Cardiac muscle cell (in vitro differentiated cells and primary cell): ENCODE measurements at regions not wholly inside any gene's neighbourhood (a gene's known extent, or its start where the extent isn't known, plus 50 kb on each side); places are given as distances from the start of the nearest gene placed in this dataset.

ENCODE experiments used
- DNase-seq, 2 donors: peaks; one replicate each; pipeline versions ENCODE4 v3.0.0 to v3.0.0-alpha.2; 2010 to 2017; ENCODE audit warnings: low read depth in 1 of 2, low spot score in 1 of 2
- H3K27ac ChIP-seq: fragments of 200-600 bp; sonication (generic); 2 replicates; pipeline ENCODE4 v1.5.1; 2016
- H3K27me3 ChIP-seq: fragments of 200-600 bp; sonication (generic); 2 replicates; pipeline ENCODE4 v1.6.0; 2016; ENCODE audit warnings: control low read depth
- H3K36me3 ChIP-seq: fragments of 200-600 bp; sonication (generic); 2 replicates; pipeline ENCODE4 v1.5.1; 2016; ENCODE audit warnings: control low read depth
- H3K4me1 ChIP-seq: fragments of 200-600 bp; sonication (generic); 2 replicates; pipeline ENCODE4 v1.8.1; 2017; ENCODE audit warnings: low read depth, mild to moderate bottlenecking, mixed run types
- H3K4me3 ChIP-seq: fragments of 200-600 bp; sonication (generic); 2 replicates; pipeline ENCODE4 v1.5.1; 2016; ENCODE audit warnings: mild to moderate bottlenecking
- H3K9me3 ChIP-seq: fragments of 200-600 bp; sonication (generic); 2 replicates; pipeline ENCODE4 v1.5.1; 2017; ENCODE audit warnings: low read depth, mild to moderate bottlenecking, control low read depth
- CTCF ChIP-seq: IDR thresholded peaks from 2 replicates; pipeline ENCODE4 v1.5.1; 2012; ENCODE audit warnings: low read depth, mild to moderate bottlenecking, low read length

DNA sequence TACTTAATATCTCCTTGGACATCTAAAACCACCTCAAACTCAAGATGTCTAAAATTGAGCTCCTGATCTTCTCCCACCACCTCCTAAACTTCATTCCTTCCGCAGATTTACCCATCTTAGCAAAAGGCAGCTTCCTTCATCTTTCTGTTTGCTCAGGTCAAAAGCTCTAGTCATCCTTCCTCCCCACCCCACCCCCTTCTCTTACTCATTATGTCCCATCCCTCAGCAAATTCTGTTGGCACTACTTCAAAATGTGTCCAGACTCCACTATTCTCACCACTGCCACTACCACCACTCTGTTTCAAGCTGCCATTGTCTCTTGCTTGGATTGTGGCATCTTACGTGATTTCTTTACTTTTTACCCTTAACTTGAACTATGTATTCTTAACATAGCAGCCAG is 59.2 kb upstream of the ZDHHC17 start:
- DNase-seq = no peak
- TF ChIP-seq CTCF = no peak
- no peaks in the 10 kb centered on the region for H3K36me3 ChIP-seq
- peaks cover 4% of the 10 kb centered on the region for H3K4me1 ChIP-seq
- no peak overlapping the region for H3K27ac ChIP-seq
- H3K27me3 ChIP-seq = no peaks in the 10 kb centered on the region
- H3K4me3 ChIP-seq = no peak overlapping the region
- H3K9me3 ChIP-seq = no peaks in the 10 kb centered on the region

GRCh38 chr12:76706101-76706500 is 57.8 kb upstream of the ZDHHC17 start:
- DNase-seq = peak in 1 of 2 donors; percentile 40
- Histone ChIP-seq H3K27me3 (no peaks in the 10 kb centered on the region), H3K9me3 (no peaks in the 10 kb centered on the region), H3K4me3 (no peak overlapping the region), H3K27ac (no peak overlapping the region), H3K4me1 (peaks cover 4% of the 10 kb centered on the region), H3K36me3 (no peaks in the 10 kb centered on the region)
- no peak for TF ChIP-seq CTCF

DNA sequence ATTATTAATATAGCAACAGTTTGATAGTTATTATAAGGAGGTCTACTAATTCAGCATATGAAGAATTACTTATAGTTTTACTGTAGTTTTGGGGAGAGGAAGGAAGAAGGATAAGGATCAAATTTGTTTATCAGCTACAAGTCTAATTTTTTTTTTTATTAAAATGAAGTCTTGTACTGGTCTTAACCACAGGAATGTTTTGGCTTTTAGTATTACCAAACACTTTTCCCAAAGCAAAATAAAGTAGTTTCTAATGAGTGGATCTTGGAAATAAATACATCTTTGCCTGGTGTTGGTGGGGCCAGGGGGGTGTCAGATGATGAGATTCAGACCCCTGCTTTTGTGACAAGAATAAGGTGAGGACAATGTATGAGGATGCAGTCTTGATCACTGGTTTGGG is 57.2 kb upstream of the ZDHHC17 start:
- Histone ChIP-seq H3K9me3 (no peaks in the 10 kb centered on the region), H3K4me3 (no peak overlapping the region), H3K36me3 (no peaks in the 10 kb centered on the region), H3K4me1 (peaks cover 4% of the 10 kb centered on the region), H3K27ac (no peak overlapping the region), H3K27me3 (no peaks in the 10 kb centered on the region)
- TF ChIP-seq CTCF = no peak
- DNase-seq = no peak

GRCh38 chr12:76707772-76708171 is 56.1 kb upstream of the ZDHHC17 start:
- Histone ChIP-seq H3K27ac (no peak overlapping the region), H3K36me3 (no peaks in the 10 kb centered on the region), H3K4me1 (peaks cover 4% of the 10 kb centered on the region), H3K4me3 (no peak overlapping the region), H3K27me3 (no peaks in the 10 kb centered on the region), H3K9me3 (no peaks in the 10 kb centered on the region)
- TF ChIP-seq CTCF = no peak
- no peak for DNase-seq

GRCh38 chr12:76708296-76708695 is 55.6 kb upstream of the ZDHHC17 start:
- no peak for DNase-seq
- no peak for TF ChIP-seq CTCF
- H3K4me1 ChIP-seq = peaks cover 4% of the 10 kb centered on the region
- no peaks in the 10 kb centered on the region for H3K27me3 ChIP-seq
- H3K36me3 ChIP-seq = no peaks in the 10 kb centered on the region
- no peaks in the 10 kb centered on the region for H3K9me3 ChIP-seq
- no peak overlapping the region for H3K4me3 ChIP-seq
- no peak overlapping the region for H3K27ac ChIP-seq

GRCh38 chr12:76711241-76711640 is 52.7 kb upstream of the ZDHHC17 start:
- Histone ChIP-seq H3K36me3 (no peaks in the 10 kb centered on the region), H3K4me3 (no peak overlapping the region), H3K9me3 (no peaks in the 10 kb centered on the region), H3K27ac (no peak overlapping the region), H3K4me1 (peaks cover 4% of the 10 kb centered on the region), H3K27me3 (no peaks in the 10 kb centered on the region)
- no peak for DNase-seq
- no peak for TF ChIP-seq CTCF
